ENCODE measurements at regions not wholly inside any gene's neighbourhood (a gene's known extent, or its start where the extent isn't known, plus 50 kb on each side); places are given as distances from the start of the nearest gene placed in this dataset.
A peak's percentile ranks its signal among the peaks of the same experiment; 100 is the strongest.

DNA sequence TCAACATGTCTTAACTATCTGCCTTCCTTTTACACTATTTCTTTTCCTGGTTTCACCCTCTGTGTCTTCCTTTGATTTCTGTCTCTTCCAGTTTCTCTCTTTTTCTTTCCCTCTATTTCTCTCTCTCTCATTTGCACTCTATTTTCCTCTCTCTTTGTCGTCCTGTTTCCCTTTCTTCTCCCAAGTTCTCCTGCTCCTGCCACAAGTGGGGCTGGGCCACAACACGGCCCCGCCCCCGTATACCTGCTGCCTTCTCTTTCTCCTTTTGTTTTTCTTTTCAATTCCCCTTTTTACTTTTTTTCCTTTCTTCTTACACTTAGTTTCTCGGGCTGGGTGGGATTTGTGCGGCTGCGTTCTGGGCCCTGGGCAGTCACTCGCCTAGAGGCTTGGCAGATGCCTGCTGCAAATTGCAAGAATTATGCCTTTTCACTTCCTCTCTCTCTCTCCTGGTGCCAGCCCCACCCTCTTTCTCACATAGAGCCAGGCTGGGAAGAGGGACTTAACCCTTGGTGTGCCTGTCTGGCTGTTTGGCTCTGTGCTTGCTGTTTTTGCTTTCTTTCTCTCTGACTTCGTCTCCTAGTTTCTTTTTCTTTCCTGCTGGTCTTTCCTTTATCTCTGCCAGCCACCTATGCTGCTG is 2139.4 kb downstream of the TP53TG3F start:
- Histone ChIP-seq H3K4me1 (ENCODE audit: control insufficient read depth, insufficient read depth, low read length) (no peaks in the 10 kb centered on the region), H3K27ac (ENCODE audit: extremely low read depth, low read depth, low read length) (no peak overlapping the region), H3K4me3 (ENCODE audit: low read depth, low read length) (no peak overlapping the region), H3K36me3 (ENCODE audit: control insufficient read depth in 2 of 2, insufficient read depth in 1 of 2, low read length in 2 of 2) (no peaks in the 10 kb centered on the region), H3K9me3 (ENCODE audit: control insufficient read depth, insufficient read depth, low read depth, low read length) (no peaks in the 10 kb centered on the region)
- POLR2A ChIA-PET = no interaction called here
- CTCF ChIA-PET = interaction anchor here (1.2 kb wide), 1 partner anchor 17 kb away, joined by 3 read pairs; no protein-coding TSS in a partner anchor
- TF ChIP-seq ZNF10 (tag by site-specific recombination; IDR thresholded peaks at IDR 0.05) = no peak
- TF ChIP-seq, protein P1, sequence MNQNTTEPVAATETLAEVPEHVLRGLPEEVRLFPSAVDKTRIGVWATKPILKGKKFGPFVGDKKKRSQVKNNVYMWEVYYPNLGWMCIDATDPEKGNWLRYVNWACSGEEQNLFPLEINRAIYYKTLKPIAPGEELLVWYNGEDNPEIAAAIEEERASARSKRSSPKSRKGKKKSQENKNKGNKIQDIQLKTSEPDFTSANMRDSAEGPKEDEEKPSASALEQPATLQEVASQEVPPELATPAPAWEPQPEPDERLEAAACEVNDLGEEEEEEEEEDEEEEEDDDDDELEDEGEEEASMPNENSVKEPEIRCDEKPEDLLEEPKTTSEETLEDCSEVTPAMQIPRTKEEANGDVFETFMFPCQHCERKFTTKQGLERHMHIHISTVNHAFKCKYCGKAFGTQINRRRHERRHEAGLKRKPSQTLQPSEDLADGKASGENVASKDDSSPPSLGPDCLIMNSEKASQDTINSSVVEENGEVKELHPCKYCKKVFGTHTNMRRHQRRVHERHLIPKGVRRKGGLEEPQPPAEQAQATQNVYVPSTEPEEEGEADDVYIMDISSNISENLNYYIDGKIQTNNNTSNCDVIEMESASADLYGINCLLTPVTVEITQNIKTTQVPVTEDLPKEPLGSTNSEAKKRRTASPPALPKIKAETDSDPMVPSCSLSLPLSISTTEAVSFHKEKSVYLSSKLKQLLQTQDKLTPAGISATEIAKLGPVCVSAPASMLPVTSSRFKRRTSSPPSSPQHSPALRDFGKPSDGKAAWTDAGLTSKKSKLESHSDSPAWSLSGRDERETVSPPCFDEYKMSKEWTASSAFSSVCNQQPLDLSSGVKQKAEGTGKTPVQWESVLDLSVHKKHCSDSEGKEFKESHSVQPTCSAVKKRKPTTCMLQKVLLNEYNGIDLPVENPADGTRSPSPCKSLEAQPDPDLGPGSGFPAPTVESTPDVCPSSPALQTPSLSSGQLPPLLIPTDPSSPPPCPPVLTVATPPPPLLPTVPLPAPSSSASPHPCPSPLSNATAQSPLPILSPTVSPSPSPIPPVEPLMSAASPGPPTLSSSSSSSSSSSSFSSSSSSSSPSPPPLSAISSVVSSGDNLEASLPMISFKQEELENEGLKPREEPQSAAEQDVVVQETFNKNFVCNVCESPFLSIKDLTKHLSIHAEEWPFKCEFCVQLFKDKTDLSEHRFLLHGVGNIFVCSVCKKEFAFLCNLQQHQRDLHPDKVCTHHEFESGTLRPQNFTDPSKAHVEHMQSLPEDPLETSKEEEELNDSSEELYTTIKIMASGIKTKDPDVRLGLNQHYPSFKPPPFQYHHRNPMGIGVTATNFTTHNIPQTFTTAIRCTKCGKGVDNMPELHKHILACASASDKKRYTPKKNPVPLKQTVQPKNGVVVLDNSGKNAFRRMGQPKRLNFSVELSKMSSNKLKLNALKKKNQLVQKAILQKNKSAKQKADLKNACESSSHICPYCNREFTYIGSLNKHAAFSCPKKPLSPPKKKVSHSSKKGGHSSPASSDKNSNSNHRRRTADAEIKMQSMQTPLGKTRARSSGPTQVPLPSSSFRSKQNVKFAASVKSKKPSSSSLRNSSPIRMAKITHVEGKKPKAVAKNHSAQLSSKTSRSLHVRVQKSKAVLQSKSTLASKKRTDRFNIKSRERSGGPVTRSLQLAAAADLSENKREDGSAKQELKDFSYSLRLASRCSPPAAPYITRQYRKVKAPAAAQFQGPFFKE (tag by site-specific recombination; IDR thresholded peaks at IDR 0.05; ENCODE audit: borderline replicate concordance) = no peak
- TF ChIP-seq ZSCAN16 (tag by site-specific recombination; IDR thresholded peaks at IDR 0.05) = 0 out of 2 replicates have a peak, but pooled peaks have one; percentile 16
- TF ChIP-seq ZNF114 (tag by site-specific recombination; IDR thresholded peaks at IDR 0.05) = no peak
- no peak for TF ChIP-seq ZNF610 (tag by site-specific recombination; IDR thresholded peaks at IDR 0.05; ENCODE audit: borderline replicate concordance)
- TF ChIP-seq, protein P2, sequence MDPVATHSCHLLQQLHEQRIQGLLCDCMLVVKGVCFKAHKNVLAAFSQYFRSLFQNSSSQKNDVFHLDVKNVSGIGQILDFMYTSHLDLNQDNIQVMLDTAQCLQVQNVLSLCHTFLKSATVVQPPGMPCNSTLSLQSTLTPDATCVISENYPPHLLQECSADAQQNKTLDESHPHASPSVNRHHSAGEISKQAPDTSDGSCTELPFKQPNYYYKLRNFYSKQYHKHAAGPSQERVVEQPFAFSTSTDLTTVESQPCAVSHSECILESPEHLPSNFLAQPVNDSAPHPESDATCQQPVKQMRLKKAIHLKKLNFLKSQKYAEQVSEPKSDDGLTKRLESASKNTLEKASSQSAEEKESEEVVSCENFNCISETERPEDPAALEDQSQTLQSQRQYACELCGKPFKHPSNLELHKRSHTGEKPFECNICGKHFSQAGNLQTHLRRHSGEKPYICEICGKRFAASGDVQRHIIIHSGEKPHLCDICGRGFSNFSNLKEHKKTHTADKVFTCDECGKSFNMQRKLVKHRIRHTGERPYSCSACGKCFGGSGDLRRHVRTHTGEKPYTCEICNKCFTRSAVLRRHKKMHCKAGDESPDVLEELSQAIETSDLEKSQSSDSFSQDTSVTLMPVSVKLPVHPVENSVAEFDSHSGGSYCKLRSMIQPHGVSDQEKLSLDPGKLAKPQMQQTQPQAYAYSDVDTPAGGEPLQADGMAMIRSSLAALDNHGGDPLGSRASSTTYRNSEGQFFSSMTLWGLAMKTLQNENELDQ (tag by site-specific recombination; IDR thresholded peaks at IDR 0.05; ENCODE audit: low read depth) = no peak
- no peak for TF ChIP-seq ZNF175 (tag by site-specific recombination; IDR thresholded peaks at IDR 0.05)
- TF ChIP-seq SCRT1 (tag by site-specific recombination; IDR thresholded peaks at IDR 0.05; ENCODE audit: borderline replicate concordance) = no peak
- TF ChIP-seq ZNF423 (tag by site-specific recombination; IDR thresholded peaks at IDR 0.05) = no peak
- TF ChIP-seq ZNF510 (tag by site-specific recombination; IDR thresholded peaks at IDR 0.05; ENCODE audit: insufficient replicate concordance) = no peak
- TF ChIP-seq, protein P3, sequence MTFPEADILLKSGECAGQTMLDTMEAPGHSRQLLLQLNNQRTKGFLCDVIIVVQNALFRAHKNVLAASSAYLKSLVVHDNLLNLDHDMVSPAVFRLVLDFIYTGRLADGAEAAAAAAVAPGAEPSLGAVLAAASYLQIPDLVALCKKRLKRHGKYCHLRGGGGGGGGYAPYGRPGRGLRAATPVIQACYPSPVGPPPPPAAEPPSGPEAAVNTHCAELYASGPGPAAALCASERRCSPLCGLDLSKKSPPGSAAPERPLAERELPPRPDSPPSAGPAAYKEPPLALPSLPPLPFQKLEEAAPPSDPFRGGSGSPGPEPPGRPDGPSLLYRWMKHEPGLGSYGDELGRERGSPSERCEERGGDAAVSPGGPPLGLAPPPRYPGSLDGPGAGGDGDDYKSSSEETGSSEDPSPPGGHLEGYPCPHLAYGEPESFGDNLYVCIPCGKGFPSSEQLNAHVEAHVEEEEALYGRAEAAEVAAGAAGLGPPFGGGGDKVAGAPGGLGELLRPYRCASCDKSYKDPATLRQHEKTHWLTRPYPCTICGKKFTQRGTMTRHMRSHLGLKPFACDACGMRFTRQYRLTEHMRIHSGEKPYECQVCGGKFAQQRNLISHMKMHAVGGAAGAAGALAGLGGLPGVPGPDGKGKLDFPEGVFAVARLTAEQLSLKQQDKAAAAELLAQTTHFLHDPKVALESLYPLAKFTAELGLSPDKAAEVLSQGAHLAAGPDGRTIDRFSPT (tag by site-specific recombination; IDR thresholded peaks at IDR 0.05) = no peak
- TF ChIP-seq, protein P4, sequence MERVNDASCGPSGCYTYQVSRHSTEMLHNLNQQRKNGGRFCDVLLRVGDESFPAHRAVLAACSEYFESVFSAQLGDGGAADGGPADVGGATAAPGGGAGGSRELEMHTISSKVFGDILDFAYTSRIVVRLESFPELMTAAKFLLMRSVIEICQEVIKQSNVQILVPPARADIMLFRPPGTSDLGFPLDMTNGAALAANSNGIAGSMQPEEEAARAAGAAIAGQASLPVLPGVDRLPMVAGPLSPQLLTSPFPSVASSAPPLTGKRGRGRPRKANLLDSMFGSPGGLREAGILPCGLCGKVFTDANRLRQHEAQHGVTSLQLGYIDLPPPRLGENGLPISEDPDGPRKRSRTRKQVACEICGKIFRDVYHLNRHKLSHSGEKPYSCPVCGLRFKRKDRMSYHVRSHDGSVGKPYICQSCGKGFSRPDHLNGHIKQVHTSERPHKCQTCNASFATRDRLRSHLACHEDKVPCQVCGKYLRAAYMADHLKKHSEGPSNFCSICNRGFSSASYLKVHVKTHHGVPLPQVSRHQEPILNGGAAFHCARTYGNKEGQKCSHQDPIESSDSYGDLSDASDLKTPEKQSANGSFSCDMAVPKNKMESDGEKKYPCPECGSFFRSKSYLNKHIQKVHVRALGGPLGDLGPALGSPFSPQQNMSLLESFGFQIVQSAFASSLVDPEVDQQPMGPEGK (tag by site-specific recombination; IDR thresholded peaks at IDR 0.05) = no peak
- no peak for TF ChIP-seq ZNF660 (tag by site-specific recombination; IDR thresholded peaks at IDR 0.05)
- TF ChIP-seq, protein P5, sequence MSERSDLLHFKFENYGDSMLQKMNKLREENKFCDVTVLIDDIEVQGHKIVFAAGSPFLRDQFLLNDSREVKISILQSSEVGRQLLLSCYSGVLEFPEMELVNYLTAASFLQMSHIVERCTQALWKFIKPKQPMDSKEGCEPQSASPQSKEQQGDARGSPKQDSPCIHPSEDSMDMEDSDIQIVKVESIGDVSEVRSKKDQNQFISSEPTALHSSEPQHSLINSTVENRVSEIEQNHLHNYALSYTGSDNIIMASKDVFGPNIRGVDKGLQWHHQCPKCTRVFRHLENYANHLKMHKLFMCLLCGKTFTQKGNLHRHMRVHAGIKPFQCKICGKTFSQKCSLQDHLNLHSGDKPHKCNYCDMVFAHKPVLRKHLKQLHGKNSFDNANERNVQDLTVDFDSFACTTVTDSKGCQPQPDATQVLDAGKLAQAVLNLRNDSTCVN (tag by site-specific recombination; optimal IDR thresholded peaks at IDR 0.05) = no peak
- TF ChIP-seq GLI2 (tag by site-specific recombination; IDR thresholded peaks at IDR 0.05; ENCODE audit: borderline replicate concordance, low read depth) = no peak
- TF ChIP-seq ZNF677 (tag by site-specific recombination; IDR thresholded peaks at IDR 0.05) = no peak
- no peak for TF ChIP-seq ZFP37 (tag by site-specific recombination; IDR thresholded peaks at IDR 0.05)
